ENCODE measurements at regions not wholly inside any gene's neighbourhood (a gene's known extent, or its start where the extent isn't known, plus 50 kb on each side); places are given as distances from the start of the nearest gene placed in this dataset.

DNA sequence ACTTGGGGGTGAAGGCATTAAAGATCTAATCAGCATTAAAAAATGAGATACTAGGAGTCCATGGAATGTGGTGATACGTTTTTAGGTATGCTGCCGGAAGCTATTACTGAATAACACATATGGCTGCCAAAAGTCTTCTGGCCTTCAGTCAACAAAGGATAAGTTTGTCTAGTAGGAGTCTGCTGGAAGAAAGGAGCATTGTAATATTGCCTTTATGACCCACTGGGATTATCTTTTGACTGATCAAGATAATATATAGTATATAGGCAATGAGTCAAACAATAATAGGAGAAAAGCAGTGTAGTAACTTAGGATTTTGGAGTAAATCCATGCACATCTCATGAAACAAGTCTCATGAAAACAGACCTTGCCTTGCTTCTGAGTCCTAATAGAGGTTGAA is 295.4 kb downstream of the SLITRK6 start:
- Mint-ChIP-seq H3K4me3 (no peak overlapping the region), H3K4me1 (no peaks in the 10 kb centered on the region), H3K27me3 (no peaks in the 10 kb centered on the region), H3K36me3 (ENCODE audit: low read depth) (no peaks in the 10 kb centered on the region), H3K27ac (no peak overlapping the region)
- no peaks in the 10 kb centered on the region for H3K9me3 ChIP-seq (ENCODE audit: control insufficient read depth, low read length, poor library complexity, severe bottlenecking)
- no peak for ATAC-seq
- DNase-seq, result no peak

DNA sequence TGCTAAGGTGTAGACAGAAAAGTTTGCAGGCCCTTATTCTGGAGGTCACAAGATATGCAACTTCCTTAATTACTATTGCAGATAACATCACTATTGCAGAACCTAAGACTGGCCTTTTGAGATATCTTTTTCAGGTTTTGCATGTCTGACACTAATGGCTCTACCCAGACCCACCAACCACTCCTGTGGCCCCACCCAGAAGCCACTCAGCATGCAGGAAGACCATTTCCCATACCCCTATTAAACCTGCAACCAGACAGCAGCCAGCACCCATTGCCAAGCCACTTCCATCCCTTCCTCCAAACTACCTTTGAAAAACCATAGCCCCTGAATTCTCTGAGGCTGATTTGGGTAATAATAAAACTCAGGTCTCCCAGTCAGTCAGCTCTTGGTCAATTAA is 297.6 kb downstream of the SLITRK6 start:
- no peaks in the 10 kb centered on the region for H3K4me1 Mint-ChIP-seq
- no peak overlapping the region for H3K27ac Mint-ChIP-seq
- no peaks in the 10 kb centered on the region for H3K27me3 Mint-ChIP-seq

DNA sequence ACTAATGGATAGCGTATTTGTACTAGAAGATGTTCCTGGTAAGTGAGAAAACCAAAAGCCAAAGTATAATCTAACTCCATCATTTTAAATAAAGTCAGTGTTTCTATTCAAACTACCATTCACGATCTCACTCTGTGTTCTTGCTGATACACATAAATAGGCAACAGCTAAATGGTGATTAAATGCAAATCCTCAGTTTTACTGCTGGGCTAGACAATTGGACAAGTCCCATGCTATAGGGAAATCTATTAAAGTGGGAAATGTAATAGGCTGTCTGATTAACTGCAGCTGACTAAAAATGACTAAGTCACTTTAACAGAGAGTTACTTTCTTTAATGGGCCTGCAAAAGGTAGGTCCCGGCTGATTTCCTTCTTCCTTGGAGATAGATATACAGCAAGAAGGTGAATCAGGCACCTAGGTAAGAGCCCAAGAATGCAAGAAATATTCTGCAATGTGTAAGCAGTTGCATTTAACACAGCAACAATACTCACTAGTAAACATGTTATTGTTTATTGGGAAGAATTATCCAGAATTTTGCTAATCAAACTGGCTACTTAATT is 298.4 kb downstream of the SLITRK6 start:
- no peak for ATAC-seq
- no peaks in the 10 kb centered on the region for H3K9me3 ChIP-seq (ENCODE audit: control insufficient read depth, low read length, poor library complexity, severe bottlenecking)
- Mint-ChIP-seq H3K27me3 (no peaks in the 10 kb centered on the region), H3K4me3 (no peak overlapping the region), H3K36me3 (ENCODE audit: low read depth) (no peaks in the 10 kb centered on the region), H3K4me1 (no peaks in the 10 kb centered on the region), H3K27ac (no peak overlapping the region)
- no peak for DNase-seq

More for the DNA sequence above, 297.6 kb downstream of the SLITRK6 start:
- no peak for DNase-seq
- Mint-ChIP-seq H3K36me3 (ENCODE audit: low read depth) (no peaks in the 10 kb centered on the region), H3K4me3 (no peak overlapping the region)
- no peak for ATAC-seq
- H3K9me3 ChIP-seq (ENCODE audit: control insufficient read depth, low read length, poor library complexity, severe bottlenecking), result no peaks in the 10 kb centered on the region

DNA sequence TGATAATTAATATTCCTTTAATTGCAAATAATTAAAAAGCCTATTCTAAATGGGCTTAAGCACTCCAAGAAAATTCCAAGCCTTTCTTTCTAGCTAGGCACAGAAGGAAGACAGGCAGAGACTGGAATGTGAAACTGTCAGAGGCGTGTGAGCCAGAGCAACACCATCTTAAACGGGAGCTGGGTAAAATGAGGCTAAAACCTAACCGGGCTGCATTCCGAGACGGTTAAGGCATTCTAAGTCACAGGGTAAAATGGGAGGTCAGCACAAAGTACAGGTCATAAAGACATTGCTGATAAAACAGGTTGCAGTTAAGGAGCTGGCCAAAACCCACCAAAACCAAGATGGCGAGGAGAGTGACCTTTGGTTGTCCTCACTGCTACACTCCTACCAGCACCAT is 300.4 kb downstream of the SLITRK6 start:
- Mint-ChIP-seq H3K27ac (no peak overlapping the region), H3K27me3 (no peaks in the 10 kb centered on the region), H3K4me1 (no peaks in the 10 kb centered on the region), H3K36me3 (ENCODE audit: low read depth) (no peaks in the 10 kb centered on the region), H3K4me3 (no peak overlapping the region)
- no peak for ATAC-seq
- H3K9me3 ChIP-seq (ENCODE audit: control insufficient read depth, low read length, poor library complexity, severe bottlenecking), result no peaks in the 10 kb centered on the region
- DNase-seq, result no peak

DNA sequence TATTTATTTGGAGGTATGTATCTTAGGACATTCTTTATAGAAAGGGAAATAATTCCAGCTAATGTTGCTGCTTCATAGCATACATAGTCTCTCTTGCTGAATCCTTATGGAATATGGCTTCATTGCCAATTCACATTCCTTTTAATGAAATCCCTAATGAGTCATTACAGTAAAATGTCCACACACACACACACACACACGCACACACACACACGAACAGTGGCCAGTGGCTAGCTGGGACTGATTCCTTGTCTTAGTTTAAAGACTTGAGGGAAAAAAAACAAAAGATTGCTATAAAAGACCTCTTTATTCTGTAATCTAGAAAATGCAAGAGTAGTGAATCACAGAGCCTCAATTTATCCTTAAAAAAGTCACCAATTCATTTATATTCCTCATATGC is 301.6 kb downstream of the SLITRK6 start:
- Mint-ChIP-seq H3K27me3 (no peaks in the 10 kb centered on the region), H3K27ac (no peak overlapping the region), H3K4me1 (no peaks in the 10 kb centered on the region), H3K36me3 (ENCODE audit: low read depth) (no peaks in the 10 kb centered on the region), H3K4me3 (no peak overlapping the region)
- DNase-seq (no peak), ATAC-seq (no peak)
- H3K9me3 ChIP-seq (ENCODE audit: control insufficient read depth, low read length, poor library complexity, severe bottlenecking), result no peaks in the 10 kb centered on the region

DNA sequence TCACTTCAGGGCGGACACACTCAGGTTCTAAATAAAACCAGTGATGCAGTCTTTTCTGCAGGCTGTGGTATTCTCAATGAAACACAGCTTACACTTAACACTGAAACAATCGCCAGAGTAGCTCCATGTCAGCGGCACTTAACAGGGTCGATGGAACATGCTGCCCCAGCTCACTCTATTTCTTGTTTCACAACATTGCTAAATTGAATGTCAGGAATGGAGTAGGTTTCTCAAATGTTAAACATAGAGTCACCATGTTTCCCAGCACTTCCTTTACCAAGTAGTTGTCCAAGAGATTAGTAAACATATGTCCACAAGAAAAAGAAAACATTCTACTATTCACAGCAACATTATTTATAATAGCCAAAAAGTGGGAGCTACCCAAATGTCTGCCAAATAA is 306.9 kb downstream of the SLITRK6 start:
- DNase-seq (no peak), ATAC-seq (no peak)
- Mint-ChIP-seq H3K27ac (no peak overlapping the region), H3K4me1 (no peaks in the 10 kb centered on the region), H3K27me3 (no peaks in the 10 kb centered on the region), H3K36me3 (ENCODE audit: low read depth) (no peaks in the 10 kb centered on the region), H3K4me3 (no peak overlapping the region)
- H3K9me3 ChIP-seq (ENCODE audit: control insufficient read depth, low read length, poor library complexity, severe bottlenecking), result no peaks in the 10 kb centered on the region

DNA sequence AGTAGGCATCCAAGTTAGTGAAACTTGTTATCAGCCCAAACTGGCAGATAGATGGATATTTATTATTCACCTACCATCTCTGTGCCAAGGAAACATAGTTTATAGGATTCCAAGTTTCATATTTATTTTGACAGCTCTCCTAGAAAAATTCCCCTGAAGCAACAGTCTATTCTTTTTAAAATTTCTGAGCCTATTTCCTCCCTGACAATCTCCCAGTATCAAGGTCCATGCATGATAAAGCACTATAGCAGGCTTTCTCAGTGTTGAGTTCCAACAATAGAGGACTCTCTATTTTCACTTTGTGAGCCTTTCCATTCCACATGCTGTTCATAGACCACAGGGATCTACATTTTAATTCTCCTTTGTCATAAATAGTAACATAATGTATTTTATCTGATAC is 312.6 kb downstream of the SLITRK6 start:
- no peaks in the 10 kb centered on the region for H3K36me3 Mint-ChIP-seq (ENCODE audit: low read depth)
- ATAC-seq (no peak), DNase-seq (no peak)
- no peak overlapping the region for H3K27ac Mint-ChIP-seq
- no peaks in the 10 kb centered on the region for H3K27me3 Mint-ChIP-seq
- no peaks in the 10 kb centered on the region for H3K4me1 Mint-ChIP-seq
- H3K9me3 ChIP-seq (ENCODE audit: control insufficient read depth, low read length, poor library complexity, severe bottlenecking), result no peaks in the 10 kb centered on the region
- H3K4me3 Mint-ChIP-seq, result no peak overlapping the region

DNA sequence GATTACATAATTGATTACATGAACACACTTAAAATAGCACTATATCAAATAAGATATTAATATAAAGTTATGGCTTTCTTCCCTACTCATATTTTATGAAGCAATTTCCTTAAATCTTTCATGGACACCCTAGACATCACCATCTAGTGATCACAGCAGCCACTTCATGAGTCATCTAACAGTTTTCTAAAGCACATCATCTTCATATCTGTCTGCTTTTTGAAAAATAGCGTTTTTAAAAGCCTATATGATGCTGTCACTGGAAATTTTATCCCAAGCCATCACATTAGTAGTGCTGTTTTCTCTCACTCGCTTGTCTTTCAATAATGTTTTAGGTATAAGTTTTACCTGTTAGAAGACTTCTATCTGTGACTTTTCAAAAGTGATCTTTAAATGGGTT is 326.1 kb downstream of the SLITRK6 start:
- Mint-ChIP-seq H3K4me3 (no peak overlapping the region), H3K4me1 (no peaks in the 10 kb centered on the region), H3K27me3 (no peaks in the 10 kb centered on the region), H3K27ac (no peak overlapping the region), H3K36me3 (ENCODE audit: low read depth) (no peaks in the 10 kb centered on the region)
- H3K9me3 ChIP-seq (ENCODE audit: control insufficient read depth, low read length, poor library complexity, severe bottlenecking), result no peaks in the 10 kb centered on the region
- ATAC-seq, result no peak
- DNase-seq, result no peak

DNA sequence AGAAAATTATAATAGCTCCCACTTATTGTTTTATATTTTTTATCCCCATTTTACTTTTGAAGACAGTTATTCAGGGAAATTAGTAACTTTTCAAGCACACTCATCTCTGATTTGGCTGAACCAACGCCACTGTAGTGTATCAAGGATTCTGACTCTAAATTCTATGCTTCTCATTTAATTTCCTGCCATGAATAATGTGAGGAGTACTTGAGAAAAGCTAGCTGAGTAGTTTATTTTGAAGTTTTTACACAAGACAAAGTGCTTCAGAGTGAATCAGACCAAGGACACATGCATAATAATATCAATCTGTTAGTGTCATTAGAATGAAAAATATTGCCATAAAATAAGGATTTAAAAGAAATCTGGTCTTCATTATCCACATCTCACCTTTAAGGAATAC is 329.9 kb downstream of the SLITRK6 start:
- no peak for DNase-seq
- H3K4me3 Mint-ChIP-seq, result no peak overlapping the region
- no peaks in the 10 kb centered on the region for H3K36me3 Mint-ChIP-seq (ENCODE audit: low read depth)
- H3K27me3 Mint-ChIP-seq, result no peaks in the 10 kb centered on the region
- no peaks in the 10 kb centered on the region for H3K4me1 Mint-ChIP-seq
- no peaks in the 10 kb centered on the region for H3K9me3 ChIP-seq (ENCODE audit: control insufficient read depth, low read length, poor library complexity, severe bottlenecking)
- no peak for ATAC-seq
- H3K27ac Mint-ChIP-seq, result no peak overlapping the region

DNA sequence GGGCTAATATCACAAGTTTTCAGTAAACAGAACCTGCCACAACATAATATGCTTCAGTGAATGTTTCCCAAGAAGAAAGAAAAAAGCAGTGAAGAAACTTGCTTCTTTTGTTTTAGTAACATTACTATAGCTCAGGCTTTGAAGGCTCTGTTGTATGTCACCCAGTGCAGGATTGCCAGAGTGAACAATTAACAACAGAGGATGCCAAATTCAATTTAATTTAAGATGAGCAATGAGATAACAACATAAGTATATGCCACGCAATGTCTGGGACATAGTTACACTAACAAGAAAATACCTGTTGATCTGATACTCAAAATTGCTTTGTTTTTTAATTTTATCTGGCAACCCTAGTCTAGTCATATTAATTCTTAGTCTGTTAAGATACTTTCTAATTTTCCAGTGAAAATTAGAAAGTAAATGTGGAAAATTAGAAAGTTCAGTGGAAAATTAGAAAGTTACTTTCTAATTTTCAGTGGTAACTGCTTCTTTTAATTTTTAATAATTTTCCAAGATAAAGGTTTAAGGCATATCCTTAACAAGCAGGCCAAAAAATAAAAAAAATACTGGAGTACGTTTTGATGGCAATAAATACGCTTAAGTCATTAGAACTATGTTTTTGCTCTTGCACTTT is 336.3 kb downstream of the SLITRK6 start:
- H3K4me1 Mint-ChIP-seq, result no peaks in the 10 kb centered on the region
- no peaks in the 10 kb centered on the region for H3K9me3 ChIP-seq (ENCODE audit: control insufficient read depth, low read length, poor library complexity, severe bottlenecking)
- no peak overlapping the region for H3K27ac Mint-ChIP-seq
- ATAC-seq, result no peak
- no peak for DNase-seq
- H3K4me3 Mint-ChIP-seq, result no peak overlapping the region
- H3K27me3 Mint-ChIP-seq, result no peaks in the 10 kb centered on the region
- H3K36me3 Mint-ChIP-seq (ENCODE audit: low read depth), result no peaks in the 10 kb centered on the region

DNA sequence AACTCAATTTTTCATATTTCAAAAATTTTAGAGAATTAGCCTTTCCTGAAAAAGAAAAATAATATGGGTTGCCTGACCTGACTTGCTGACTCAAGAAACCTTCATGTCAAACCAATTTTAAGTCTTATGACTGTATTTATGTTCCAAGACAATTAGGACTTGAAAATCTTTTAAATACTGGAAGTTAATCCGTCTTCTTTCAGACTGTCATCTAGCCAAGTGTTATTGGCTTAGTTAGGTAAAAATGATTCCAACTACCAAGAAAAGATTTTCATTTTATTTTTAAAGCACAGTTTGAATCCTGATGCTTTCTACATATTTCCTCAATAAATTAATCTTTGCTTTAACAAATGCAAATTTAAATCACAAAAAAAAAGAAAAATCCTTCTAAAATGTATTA is 337.6 kb downstream of the SLITRK6 start:
- Mint-ChIP-seq H3K4me3 (no peak overlapping the region), H3K27me3 (no peaks in the 10 kb centered on the region), H3K27ac (no peak overlapping the region), H3K4me1 (no peaks in the 10 kb centered on the region), H3K36me3 (ENCODE audit: low read depth) (no peaks in the 10 kb centered on the region)
- ATAC-seq, result no peak
- DNase-seq, result no peak
- H3K9me3 ChIP-seq (ENCODE audit: control insufficient read depth, low read length, poor library complexity, severe bottlenecking), result no peaks in the 10 kb centered on the region

DNA sequence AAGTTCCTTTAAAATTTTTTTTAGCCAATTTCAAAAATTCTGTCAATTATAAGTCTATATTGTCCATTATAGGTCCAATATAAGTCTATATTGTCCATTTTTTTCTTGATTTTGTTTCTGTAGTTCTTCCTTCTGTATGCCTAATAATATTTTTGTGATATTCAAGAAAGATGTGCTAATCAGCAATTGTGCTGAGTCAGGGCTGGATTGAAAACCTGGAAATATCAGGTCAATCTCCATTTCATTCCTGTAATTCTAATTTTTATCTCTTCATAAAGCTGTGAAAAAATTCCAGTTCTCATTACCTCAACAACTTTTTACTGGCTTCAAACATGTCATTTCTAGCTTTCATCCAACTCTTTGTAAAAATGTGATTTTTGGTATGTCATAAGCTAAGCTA is 353.7 kb downstream of the SLITRK6 start:
- Mint-ChIP-seq H3K27ac (no peak overlapping the region), H3K4me3 (no peak overlapping the region), H3K4me1 (no peaks in the 10 kb centered on the region), H3K27me3 (no peaks in the 10 kb centered on the region), H3K36me3 (ENCODE audit: low read depth) (no peaks in the 10 kb centered on the region)
- no peak for ATAC-seq
- DNase-seq, result no peak
- no peaks in the 10 kb centered on the region for H3K9me3 ChIP-seq (ENCODE audit: control insufficient read depth, low read length, poor library complexity, severe bottlenecking)

DNA sequence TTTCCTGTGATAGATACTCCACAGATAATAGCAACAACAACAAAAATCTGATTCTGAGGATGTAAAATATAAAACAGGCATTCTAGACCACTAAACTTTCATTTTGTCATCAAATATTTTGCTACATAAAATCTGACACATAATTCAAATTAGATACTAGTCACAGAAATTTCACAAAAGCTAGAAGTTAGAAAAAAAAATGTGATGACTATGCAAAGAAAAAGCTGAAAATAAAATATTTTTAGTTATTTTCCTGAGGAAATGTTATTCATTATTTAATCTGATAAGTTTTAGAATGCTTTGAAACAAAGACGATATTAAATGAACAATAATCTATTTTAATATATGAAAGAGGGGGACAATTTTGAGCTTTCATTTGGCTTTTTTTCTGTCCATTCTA is 357.2 kb downstream of the SLITRK6 start:
- H3K27ac Mint-ChIP-seq, result no peak overlapping the region
- no peaks in the 10 kb centered on the region for H3K36me3 Mint-ChIP-seq (ENCODE audit: low read depth)
- ATAC-seq (no peak), DNase-seq (no peak)
- no peaks in the 10 kb centered on the region for H3K9me3 ChIP-seq (ENCODE audit: control insufficient read depth, low read length, poor library complexity, severe bottlenecking)
- no peaks in the 10 kb centered on the region for H3K27me3 Mint-ChIP-seq
- H3K4me3 Mint-ChIP-seq, result no peak overlapping the region
- no peaks in the 10 kb centered on the region for H3K4me1 Mint-ChIP-seq

DNA sequence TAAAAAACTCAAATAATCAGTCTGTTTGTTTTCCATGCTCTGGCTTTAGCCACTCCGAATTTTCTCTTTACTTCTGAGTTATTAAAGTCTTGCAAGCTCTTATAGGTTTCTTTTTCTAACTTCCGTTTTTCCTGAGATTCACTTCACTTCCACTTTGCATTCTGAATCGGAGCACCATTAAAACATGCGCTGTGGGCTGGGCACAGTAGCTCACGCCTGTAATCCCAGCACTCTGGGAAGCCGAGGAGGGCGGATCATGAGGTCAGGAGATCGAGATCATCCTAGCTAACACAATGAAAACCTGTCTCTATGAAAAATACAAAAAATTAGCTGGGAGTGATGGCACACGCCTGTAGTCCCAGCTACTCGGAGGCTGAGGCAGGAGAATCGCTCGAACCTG is 357.9 kb downstream of the SLITRK6 start:
- Mint-ChIP-seq H3K27ac (no peak overlapping the region), H3K4me3 (no peak overlapping the region), H3K4me1 (no peaks in the 10 kb centered on the region), H3K27me3 (no peaks in the 10 kb centered on the region), H3K36me3 (ENCODE audit: low read depth) (no peaks in the 10 kb centered on the region)
- no peak for ATAC-seq
- no peak for DNase-seq
- H3K9me3 ChIP-seq (ENCODE audit: control insufficient read depth, low read length, poor library complexity, severe bottlenecking), result no peaks in the 10 kb centered on the region
